SK-N-SH (cell line): ENCODE measurements at regions not wholly inside any gene's neighbourhood (a gene's known extent, or its start where the extent isn't known, plus 50 kb on each side); places are given as distances from the start of the nearest gene placed in this dataset.

Experiments
- CTCF ChIA-PET: fragments of 300-600, 350-600 bp; formaldehyde crosslinking; extraction: SDS; loops from one replicate; lab custom pipeline; 2021; lab: Yijun Ruan, JAX
- POLR2A ChIA-PET: fragments of 350-600 bp; sonication (Branson Sonifier 250); formaldehyde crosslinking; extraction: SDS; loops from one replicate; lab custom pipeline; 2020; ENCODE audit warnings: antibody characterized with exemption, inconsistent platforms; lab: Yijun Ruan, JAX
- DNase-seq: peaks from one replicate; pipeline ENCODE4 v3.0.0; 2012
- H2AFZ ChIP-seq: fragments of 200-600 bp; sonication (generic); 2 replicates; pipeline ENCODE4 v1.8.1; 2016; ENCODE audit warnings: antibody characterized with exemption, mild to moderate bottlenecking, low read depth
- H3F3A ChIP-seq: fragments of 200-600 bp; sonication (generic); replicated peaks from 2 replicates; pipeline ENCODE3; 2016; ENCODE audit warnings: antibody characterized with exemption, mild to moderate bottlenecking; ENCODE audit not compliant: insufficient read depth
- H3K27ac ChIP-seq, 2 experiments: fragments of 200-500 bp in 1 of 2; fragments of 200-600 bp in 1 of 2; sonication (Bioruptor generic) in 1 of 2; sonication (generic), shearing (Covaris generic) in 1 of 2; 2 replicates each; pipeline versions ENCODE4 v1.5.1 to v1.6.1; 2014 to 2016; ENCODE audit warnings: low read depth in 2 of 2, inconsistent platforms in 1 of 2, low read length in 1 of 2, mild to moderate bottlenecking in 1 of 2, mixed read lengths in 1 of 2
- H3K27me3 ChIP-seq: fragments of 200-600 bp; sonication (generic), shearing (Covaris generic); 2 replicates; pipeline ENCODE4 v1.6.1; 2016; ENCODE audit warnings: mixed run types; ENCODE audit not compliant: insufficient read depth
- H3K36me3 ChIP-seq, 2 experiments: fragments of 200-500 bp in 1 of 2; fragments of 200-600 bp in 1 of 2; sonication (Bioruptor generic) in 1 of 2; sonication (generic) in 1 of 2; replicated peaks in 1 of 2; 2 replicates each; pipeline versions ENCODE3 to v1.5.1; 2014 to 2016; ENCODE audit warnings: low read length in 1 of 2, mild to moderate bottlenecking in 1 of 2; ENCODE audit not compliant: insufficient read depth in 2 of 2, control insufficient read depth in 1 of 2
- H3K4me1 ChIP-seq, 2 experiments: fragments of 200-500 bp in 1 of 2; fragments of 200-600 bp in 1 of 2; sonication (Bioruptor generic) in 1 of 2; sonication (generic), shearing (Covaris generic) in 1 of 2; 2 replicates each; pipeline versions ENCODE4 v1.5.1 to v1.6.1; 2014 to 2016; ENCODE audit warnings: low read depth in 1 of 2, low read length in 1 of 2, mixed run types in 1 of 2; ENCODE audit not compliant: insufficient read depth in 2 of 2, control insufficient read depth in 1 of 2
- H3K4me2 ChIP-seq: fragments of 200-600 bp; sonication (generic), shearing (Covaris generic); 2 replicates; pipeline ENCODE4 v1.6.1; 2017; ENCODE audit warnings: mixed run types
- H3K4me3 ChIP-seq, 2 experiments: fragments of 200-500 bp in 1 of 2; fragments of 200-600 bp in 1 of 2; sonication (Bioruptor generic) in 1 of 2; sonication (generic), shearing (Covaris generic) in 1 of 2; 2 replicates each; pipeline versions ENCODE4 v1.5.1 to v1.8.1; 2014 to 2016; ENCODE audit warnings: low read depth in 2 of 2, inconsistent platforms in 1 of 2, low read length in 1 of 2, mild to moderate bottlenecking in 1 of 2, mixed read lengths in 1 of 2, moderate library complexity in 1 of 2
- H3K79me2 ChIP-seq: fragments of 200-600 bp; sonication (generic); 2 replicates; pipeline ENCODE4 v1.8.1; 2017; ENCODE audit warnings: mild to moderate bottlenecking; ENCODE audit not compliant: insufficient read depth
- H3K9ac ChIP-seq: fragments of 200-600 bp; sonication (generic); 2 replicates; pipeline ENCODE4 v1.6.1; 2017; ENCODE audit warnings: mixed run types
- H3K9me2 ChIP-seq: fragments of 200-600 bp; sonication (generic); 2 replicates; pipeline ENCODE4 v1.6.1; 2017; ENCODE audit warnings: mixed run types
- H3K9me3 ChIP-seq: fragments of 200-600 bp; sonication (generic); 2 replicates; pipeline ENCODE4 v1.6.1; 2017; ENCODE audit warnings: mixed run types, mild to moderate bottlenecking, moderate library complexity
- H4K20me1 ChIP-seq: fragments of 200-600 bp; sonication (generic); 2 replicates; pipeline ENCODE4 v1.6.1; 2017; ENCODE audit warnings: mild to moderate bottlenecking, mixed run types; ENCODE audit not compliant: insufficient read depth
- CTCF ChIP-seq: fragments of 200-600 bp; sonication (generic); IDR thresholded peaks from 2 replicates; pipeline ENCODE4 v1.6.1; 2017; ENCODE audit warnings: antibody characterized with exemption, mild to moderate bottlenecking, moderate library complexity
- ELF1 ChIP-seq: IDR thresholded peaks from 2 replicates; pipeline ENCODE4 v1.4.0; 2012
- EZH2phosphoT487 ChIP-seq: fragments of 200-600 bp; sonication (generic); IDR thresholded peaks from 2 replicates; pipeline ENCODE4 v1.6.1; 2017; ENCODE audit warnings: low read depth, mixed run types, mild to moderate bottlenecking, antibody characterized with exemption, moderate library complexity, borderline replicate concordance
- FOSL2 ChIP-seq: IDR thresholded peaks from 2 replicates; pipeline ENCODE4 v1.4.0; 2012; ENCODE audit warnings: low read depth, mild to moderate bottlenecking, moderate library complexity, borderline replicate concordance
- IRF3 ChIP-seq: fragments of 150-350 bp; IDR thresholded peaks from 2 replicates; pipeline ENCODE4 v1.6.1; 2016; ENCODE audit warnings: mild to moderate bottlenecking, low read depth, low read length
- MEF2A ChIP-seq: IDR thresholded peaks from 2 replicates; pipeline ENCODE4 v1.4.0; 2012; ENCODE audit warnings: low read depth, borderline replicate concordance
- MXI1 ChIP-seq: IDR thresholded peaks from 2 replicates; pipeline ENCODE4 v1.6.1; 2012; ENCODE audit warnings: mild to moderate bottlenecking, low read depth, low read length, improper control_type of control experiment
- NRF1 ChIP-seq: IDR thresholded peaks from 2 replicates; pipeline ENCODE4 v1.6.1; 2012; ENCODE audit warnings: low read depth, mild to moderate bottlenecking, low read length
- SIN3A ChIP-seq: IDR thresholded peaks from 2 replicates; pipeline ENCODE4 v1.6.1; 2012; ENCODE audit warnings: low read depth, mild to moderate bottlenecking, low read length, moderate library complexity, borderline replicate concordance
- YY1 ChIP-seq: IDR thresholded peaks from 2 replicates; pipeline ENCODE4 v1.4.0; 2012; ENCODE audit warnings: low read depth, mild to moderate bottlenecking
- ZBTB33 ChIP-seq: IDR thresholded peaks from 2 replicates; pipeline ENCODE4 v1.4.0; 2012; ENCODE audit warnings: low read depth, borderline replicate concordance
- WGBS: methylation state at CpG from one replicate; pipeline ENCODE4 v1.1.6; 2017; ENCODE audit warnings: low lambda C conversion rate; 5-methylcytosine and 5-hydroxymethylcytosine counted together

GRCh38 chrX:28042826-28043564, 61.7 kb upstream of the DCAF8L1 start:
- Histone ChIP-seq H3K27me3 (no peaks in the 10 kb centered on the region; the same call in 1 of the 2 replicates), H2AFZ (no peak overlapping the region), H3K9ac (no peak overlapping the region), H3F3A (no peaks in the 10 kb centered on the region), H3K4me3 (no peak overlapping the region), H3K27ac (no peak overlapping the region), H3K36me3 (no peaks in the 10 kb centered on the region), H3K79me2 (no peaks in the 10 kb centered on the region), H4K20me1 (no peaks in the 10 kb centered on the region), H3K9me2 (no peaks in the 10 kb centered on the region), H3K9me3 (no peaks in the 10 kb centered on the region), H3K4me1 (no peaks in the 10 kb centered on the region), H3K4me2 (no peak overlapping the region)
- 21% methylated on average over 4 of the region's 27 CpGs for WGBS
- TF ChIP-seq IRF3 = no peak
- no peak for TF ChIP-seq NRF1
- no peak for TF ChIP-seq MXI1
- TF ChIP-seq MEF2A = no peak
- no peak for TF ChIP-seq ZBTB33
- TF ChIP-seq FOSL2 = no peak
- CTCF ChIA-PET = interaction anchor here (0.6 kb wide), 1 partner anchor 411 kb away, joined by 3 read pairs; no protein-coding TSS in a partner anchor
- DNase-seq = no peak
- POLR2A ChIA-PET = no interaction called here

GRCh38 chrX:28042260-28042659, 61.0 kb upstream of the DCAF8L1 start:
- H2AFZ ChIP-seq = no peak overlapping the region
- 36% methylated on average over 16 of the region's 16 CpGs for WGBS
- no peak for DNase-seq
- POLR2A ChIA-PET = no interaction called here
- H3K79me2 ChIP-seq = no peaks in the 10 kb centered on the region
- H3K4me3 ChIP-seq = no peak overlapping the region
- no peaks in the 10 kb centered on the region for H3F3A ChIP-seq
- H3K9ac ChIP-seq = no peak overlapping the region
- TF ChIP-seq ELF1 (no peak), YY1 (no peak), CTCF (no peak), SIN3A (no peak), EZH2phosphoT487 (no peak)
- no peaks in the 10 kb centered on the region; the same call in 1 of the 2 replicates for H3K27me3 ChIP-seq
- H4K20me1 ChIP-seq = no peaks in the 10 kb centered on the region
- no peaks in the 10 kb centered on the region for H3K4me1 ChIP-seq
- H3K9me3 ChIP-seq = no peaks in the 10 kb centered on the region
- H3K4me2 ChIP-seq = 0 out of 2 replicates have a peak overlapping the region, but pooled peaks have one; percentile 33
- H3K9me2 ChIP-seq = no peaks in the 10 kb centered on the region
- H3K36me3 ChIP-seq = no peaks in the 10 kb centered on the region
- CTCF ChIA-PET = no interaction called here
- H3K27ac ChIP-seq = no peak overlapping the region
